Skeletal muscle tissue (tissue), 3 donors: ENCODE measurements at regions not wholly inside any gene's neighbourhood (a gene's known extent, or its start where the extent isn't known, plus 50 kb on each side); places are given as distances from the start of the nearest gene placed in this dataset.

Source experiments
- H3K27ac ChIP-seq: one replicate; pipeline ENCODE4 v1.7.0; 2013; ENCODE audit warnings: mild to moderate bottlenecking, low read depth, low read length, inconsistent platforms
- H3K27me3 ChIP-seq, 3 donors: one replicate each; pipeline ENCODE4 v1.7.0; 2013; ENCODE audit warnings: low read length in 3 of 3; ENCODE audit not compliant: control insufficient read depth in 3 of 3, insufficient read depth in 3 of 3
- H3K36me3 ChIP-seq, 3 donors: one replicate each; pipeline ENCODE4 v1.7.0; 2013; ENCODE audit warnings: low read length in 3 of 3; ENCODE audit not compliant: control insufficient read depth in 3 of 3, insufficient read depth in 3 of 3
- H3K4me1 ChIP-seq, 3 donors: one replicate each; pipeline ENCODE4 v1.7.0; 2013; ENCODE audit warnings: low read length in 3 of 3, mild to moderate bottlenecking in 3 of 3; ENCODE audit not compliant: control insufficient read depth in 3 of 3, insufficient read depth in 3 of 3
- H3K4me3 ChIP-seq, 3 donors: one replicate each; pipeline ENCODE4 v1.7.0; 2013; ENCODE audit warnings: low read length in 3 of 3
- H3K9ac ChIP-seq, 3 donors: one replicate each; pipeline ENCODE4 v1.7.0; 2013; ENCODE audit warnings: low read length in 3 of 3, mild to moderate bottlenecking in 3 of 3, moderate library complexity in 2 of 3, low read depth in 1 of 3
- H3K9me3 ChIP-seq, 3 donors: one replicate each; pipeline ENCODE4 v1.7.0; 2013; ENCODE audit warnings: low read length in 3 of 3; ENCODE audit not compliant: control insufficient read depth in 3 of 3
- donor health status: Osteomylitis.

- H3K36me3 ChIP-seq, result no peaks in the 10 kb centered on the region
- peaks cover 5 to 11% (median 10%) of the 10 kb centered on the region in 3 donors for H3K4me1 ChIP-seq
- H3K4me3 ChIP-seq, result no peak overlapping the region
Measured at GRCh38 chr5:72562717-72563116, 55.5 kb upstream of the ZNF366 start.

GRCh38 chr5:72561148-72561972, 54.1 kb upstream of the ZNF366 start:
- no peaks in the 10 kb centered on the region for H3K27me3 ChIP-seq
- H3K4me3 ChIP-seq, result no peak overlapping the region
- H3K27ac ChIP-seq, result no peak overlapping the region
- no peak overlapping the region for H3K9ac ChIP-seq
- peaks cover 12 to 23% (median 20%) of the 10 kb centered on the region in 3 donors for H3K4me1 ChIP-seq
- H3K36me3 ChIP-seq, result no peaks in the 10 kb centered on the region
- no peaks in the 10 kb centered on the region for H3K9me3 ChIP-seq

More at GRCh38 chr5:72562717-72563116, 55.5 kb upstream of the ZNF366 start:
- no peak overlapping the region for H3K9ac ChIP-seq
- H3K27ac ChIP-seq, result no peak overlapping the region
- H3K27me3 ChIP-seq, result no peaks in the 10 kb centered on the region
- H3K9me3 ChIP-seq, result no peaks in the 10 kb centered on the region

- H3K36me3 ChIP-seq, result no peaks in the 10 kb centered on the region
- peak overlapping the region; percentile 22 for H3K27ac ChIP-seq
- H3K4me1 ChIP-seq, result peaks cover 18 to 30% (median 29%) of the 10 kb centered on the region in 3 donors
- no peak overlapping the region for H3K9ac ChIP-seq
- no peaks in the 10 kb centered on the region for H3K27me3 ChIP-seq
- H3K4me3 ChIP-seq, result no peak overlapping the region
- H3K9me3 ChIP-seq, result no peaks in the 10 kb centered on the region
Measured at GRCh38 chr5:72559866-72560766, 52.9 kb upstream of the ZNF366 start.

GRCh38 chr5:72558383-72558782, 51.2 kb upstream of the ZNF366 start:
- H3K4me1 ChIP-seq, result peaks cover 18 to 30% (median 29%) of the 10 kb centered on the region in 3 donors
- H3K36me3 ChIP-seq, result no peaks in the 10 kb centered on the region
- H3K4me3 ChIP-seq, result no peak overlapping the region
- H3K27ac ChIP-seq, result peak overlapping the region; percentile 77
- H3K9me3 ChIP-seq, result no peaks in the 10 kb centered on the region
- H3K27me3 ChIP-seq, result no peaks in the 10 kb centered on the region
- H3K9ac ChIP-seq, result no peak overlapping the region

- Histone ChIP-seq H3K4me1 (peaks cover 18 to 30% (median 29%) of the 10 kb centered on the region in 3 donors), H3K9me3 (no peaks in the 10 kb centered on the region), H3K4me3 (no peak overlapping the region), H3K36me3 (no peaks in the 10 kb centered on the region), H3K9ac (no peak overlapping the region), H3K27ac (peak overlapping the region; percentile 77), H3K27me3 (no peaks in the 10 kb centered on the region)
Measured at GRCh38 chr5:72558046-72558336, 50.8 kb upstream of the ZNF366 start.

- Histone ChIP-seq H3K27ac (peak overlapping the region; percentile 77), H3K4me3 (peak overlapping the region in 2 of 3 donors; percentile 65 to 66), H3K27me3 (no peaks in the 10 kb centered on the region), H3K9me3 (no peaks in the 10 kb centered on the region), H3K9ac (peak overlapping the region; percentile 64 to 87 (median 69)), H3K36me3 (no peaks in the 10 kb centered on the region), H3K4me1 (peaks cover 18 to 30% (median 29%) of the 10 kb centered on the region in 3 donors)
Measured at GRCh38 chr5:72557167-72558045, 50.2 kb upstream of the ZNF366 start.
